Body of pancreas (tissue), 4 donors: ENCODE measurements at regions not wholly inside any gene's neighbourhood (a gene's known extent, or its start where the extent isn't known, plus 50 kb on each side); places are given as distances from the start of the nearest gene placed in this dataset.
"Not testable (repeated sequence)": the region's sequence is repeated elsewhere in the genome, so short reads cannot be mapped to it uniquely, and the experiment has no call there.

Experiments
- ATAC-seq: fragments of 150-250 bp; one replicate; pipeline ENCODE4 v1.9.1; 2016
- DNase-seq, 4 donors: peaks; one replicate each; pipeline ENCODE4 v3.0.0-alpha.2; 2019
- H3K27ac ChIP-seq, 4 donors: fragments of 200-600 bp; sonication (generic); 1 replicate in 3 of 4; 2 replicates in 1 of 4; pipeline versions ENCODE4 v1.5.1 to v1.6.1; 2016 to 2019; ENCODE audit warnings: mild to moderate bottlenecking in 1 of 4, mixed read lengths in 1 of 4, moderate library complexity in 1 of 4
- H3K27me3 ChIP-seq, 2 donors: fragments of 200-600 bp; sonication (generic); one replicate each; pipeline ENCODE4 v1.6.0; 2016; ENCODE audit warnings: mild to moderate bottlenecking in 1 of 2
- H3K36me3 ChIP-seq, 2 donors: fragments of 200-600 bp; sonication (generic); replicated peaks in 1 of 2; 2 replicates each; pipeline ENCODE4 v1.5.1; 2016; ENCODE audit warnings: low read depth in 2 of 2; ENCODE audit not compliant: insufficient read depth in 1 of 2
- H3K4me1 ChIP-seq: fragments of 200-600 bp; sonication (generic); one replicate; pipeline ENCODE4 v1.6.0; 2016
- H3K4me3 ChIP-seq, 2 donors: fragments of 200-600 bp; sonication (generic); 1 replicate in 1 of 2; 2 replicates in 1 of 2; pipeline ENCODE4 v1.5.1; 2016 to 2019
- H3K9me3 ChIP-seq, 3 donors: fragments of 200-600 bp; sonication (generic); 1 replicate in 2 of 3; 2 replicates in 1 of 3; pipeline ENCODE4 v1.5.1; 2016
- POLR2A ChIP-seq, 3 donors: fragments of 450-650 bp; IDR thresholded peaks; one replicate each; pipeline ENCODE4 v1.6.1; 2016; ENCODE audit warnings: antibody characterized with exemption in 3 of 3, mild to moderate bottlenecking in 2 of 3
- WGBS, 2 donors: methylation state at CpG; one replicate each; pipeline ENCODE4 v1.1.5; 2017; 5-methylcytosine and 5-hydroxymethylcytosine counted together
- intact Hi-C: fragments of 100-400 bp; cut with DNase I; formaldehyde crosslinking; loops from one replicate; pipeline ENCODE4 v1.15.1; 2023
- TF ChIP-seq, protein P1 (sequence below), 7 experiments: fragments of 450-650 bp in 4 of 7; fragments of 200-600 bp in 3 of 7; sonication (generic) in 3 of 7; IDR thresholded peaks; one replicate each; pipeline ENCODE4 v1.5.1; 2016 to 2019; ENCODE audit warnings: antibody characterized with exemption in 7 of 7

DNA sequence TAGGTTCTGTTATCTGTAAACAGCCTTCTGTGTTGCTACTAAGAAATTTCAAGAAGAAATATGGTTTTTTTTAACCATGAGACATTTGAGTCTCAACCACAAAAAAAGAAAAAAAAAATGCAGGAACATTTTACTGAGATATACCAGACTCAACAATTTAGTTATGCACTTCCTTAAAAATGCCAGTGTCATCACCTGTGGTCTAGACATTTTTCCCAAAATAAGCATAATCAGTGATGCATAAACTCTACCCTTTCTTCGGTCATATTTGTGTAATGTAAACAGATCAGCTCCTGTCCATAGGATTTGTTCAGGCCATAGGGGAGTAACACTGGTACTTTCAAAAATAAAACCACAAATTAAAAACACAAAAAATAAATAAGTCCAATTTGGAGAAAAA lies 122.6 kb upstream of the TNFSF4 start:
- no peaks in the 10 kb centered on the region for H3K9me3 ChIP-seq
- intact Hi-C loops: no loop called here
- H3K27me3 ChIP-seq: no peaks in the 10 kb centered on the region
- no peaks in the 10 kb centered on the region for H3K36me3 ChIP-seq
- no peak overlapping the region for H3K27ac ChIP-seq
- 68 to 81% methylated on average over 1 of the region's 1 CpG for WGBS, 2 donors
- TF ChIP-seq, protein P1, sequence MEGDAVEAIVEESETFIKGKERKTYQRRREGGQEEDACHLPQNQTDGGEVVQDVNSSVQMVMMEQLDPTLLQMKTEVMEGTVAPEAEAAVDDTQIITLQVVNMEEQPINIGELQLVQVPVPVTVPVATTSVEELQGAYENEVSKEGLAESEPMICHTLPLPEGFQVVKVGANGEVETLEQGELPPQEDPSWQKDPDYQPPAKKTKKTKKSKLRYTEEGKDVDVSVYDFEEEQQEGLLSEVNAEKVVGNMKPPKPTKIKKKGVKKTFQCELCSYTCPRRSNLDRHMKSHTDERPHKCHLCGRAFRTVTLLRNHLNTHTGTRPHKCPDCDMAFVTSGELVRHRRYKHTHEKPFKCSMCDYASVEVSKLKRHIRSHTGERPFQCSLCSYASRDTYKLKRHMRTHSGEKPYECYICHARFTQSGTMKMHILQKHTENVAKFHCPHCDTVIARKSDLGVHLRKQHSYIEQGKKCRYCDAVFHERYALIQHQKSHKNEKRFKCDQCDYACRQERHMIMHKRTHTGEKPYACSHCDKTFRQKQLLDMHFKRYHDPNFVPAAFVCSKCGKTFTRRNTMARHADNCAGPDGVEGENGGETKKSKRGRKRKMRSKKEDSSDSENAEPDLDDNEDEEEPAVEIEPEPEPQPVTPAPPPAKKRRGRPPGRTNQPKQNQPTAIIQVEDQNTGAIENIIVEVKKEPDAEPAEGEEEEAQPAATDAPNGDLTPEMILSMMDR (IDR thresholded peaks at IDR 0.05): no peak
- no peak for TF ChIP-seq POLR2A (IDR thresholded peaks at IDR 0.05)
- ATAC-seq (no peak), DNase-seq (no peak)
- no peak overlapping the region for H3K4me3 ChIP-seq
- no peaks in the 10 kb centered on the region for H3K4me1 ChIP-seq

DNA sequence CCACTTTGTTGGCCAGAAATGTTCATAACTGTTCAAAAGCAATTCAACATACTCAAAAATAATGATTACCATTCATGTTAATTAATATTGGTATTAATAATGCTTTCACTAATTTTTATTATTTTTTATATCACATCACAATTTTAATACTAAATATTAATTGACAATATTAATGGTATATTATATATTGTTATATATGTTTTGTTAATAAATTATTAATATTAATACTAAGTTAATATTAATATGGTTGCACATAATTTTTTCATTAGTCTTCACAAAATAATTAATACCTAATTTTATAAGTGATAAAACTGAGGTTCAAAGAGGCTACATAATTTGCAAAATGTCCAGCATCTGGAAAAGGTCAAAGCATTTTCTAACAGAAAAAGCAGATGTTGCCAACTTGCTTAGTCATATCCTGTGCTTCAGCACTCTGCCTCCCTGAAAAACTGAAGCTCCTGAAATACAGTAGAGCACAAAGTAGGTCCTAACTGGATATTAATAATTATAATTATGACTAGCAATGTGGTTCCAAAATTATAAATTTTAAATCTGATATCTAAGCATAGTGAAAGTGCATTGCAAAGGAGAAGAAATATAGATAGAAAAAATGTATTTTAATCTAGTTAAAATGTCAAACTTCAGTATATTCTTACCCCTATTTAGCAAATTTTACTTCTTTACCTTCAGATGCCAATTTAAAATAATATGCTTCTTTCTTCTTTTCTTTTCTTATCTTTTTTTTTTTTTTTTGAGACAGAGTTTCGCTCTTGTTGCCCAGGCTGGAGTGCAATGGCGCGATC lies 123.2 kb upstream of the TNFSF4 start:
- peak in 1 of 4 donors; percentile 8 for DNase-seq
- H3K4me1 ChIP-seq: no peaks in the 10 kb centered on the region
- intact Hi-C loops: no loop called here

DNA sequence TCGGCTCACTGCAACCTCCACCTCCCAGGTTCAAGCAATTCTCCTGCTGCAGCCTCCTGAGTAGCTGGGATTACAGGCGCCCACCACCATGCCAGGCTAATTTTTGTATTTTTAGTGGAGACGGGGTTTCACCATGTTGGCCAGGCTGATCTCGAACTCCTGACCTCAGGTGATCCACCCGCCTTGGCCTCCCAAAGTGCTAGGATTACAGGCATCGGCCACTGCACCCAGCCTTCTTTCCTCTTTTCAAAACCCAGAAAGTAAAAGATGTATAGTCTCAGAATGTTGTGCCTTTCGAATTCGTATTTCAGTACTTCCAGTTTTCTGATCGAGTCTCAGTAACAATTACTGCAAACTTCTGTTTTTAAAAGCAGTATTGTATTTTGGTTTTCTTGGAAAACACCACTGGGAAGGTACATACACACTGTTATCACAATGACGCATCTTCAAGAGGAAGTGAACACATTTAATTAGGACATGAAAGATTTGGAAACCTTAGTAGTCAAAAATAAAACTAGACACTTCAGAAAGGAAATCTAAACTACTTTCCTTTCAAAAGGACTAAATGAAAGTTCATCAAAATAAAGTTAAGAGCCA lies 123.9 kb upstream of the TNFSF4 start:
- DNase-seq, H3K4me1 ChIP-seq, intact Hi-C loops, H3K9me3 ChIP-seq, H3K27me3 ChIP-seq, H3K36me3 ChIP-seq, H3K4me3 ChIP-seq, ATAC-seq: not testable (repeated sequence)
- H3K27ac ChIP-seq: peak overlapping the region in 1 of 4 donors; percentile 64
- 76 to 88% methylated on average over 10 of the region's 10 CpGs for WGBS, 2 donors

More for the DNA sequence above, 123.2 kb upstream of the TNFSF4 start:
- peak overlapping the region in 1 of 4 donors; percentile 64 for H3K27ac ChIP-seq
- H3K4me3 ChIP-seq: no peak overlapping the region
- 97 to 98% methylated on average over 3 of the region's 3 CpGs for WGBS, 2 donors
- H3K27me3 ChIP-seq: no peaks in the 10 kb centered on the region
- TF ChIP-seq POLR2A (IDR thresholded peaks at IDR 0.05): no peak
- TF ChIP-seq, protein P1 (IDR thresholded peaks at IDR 0.05): no peak
- H3K36me3 ChIP-seq: no peaks in the 10 kb centered on the region
- no peak for ATAC-seq
- no peaks in the 10 kb centered on the region for H3K9me3 ChIP-seq

DNA sequence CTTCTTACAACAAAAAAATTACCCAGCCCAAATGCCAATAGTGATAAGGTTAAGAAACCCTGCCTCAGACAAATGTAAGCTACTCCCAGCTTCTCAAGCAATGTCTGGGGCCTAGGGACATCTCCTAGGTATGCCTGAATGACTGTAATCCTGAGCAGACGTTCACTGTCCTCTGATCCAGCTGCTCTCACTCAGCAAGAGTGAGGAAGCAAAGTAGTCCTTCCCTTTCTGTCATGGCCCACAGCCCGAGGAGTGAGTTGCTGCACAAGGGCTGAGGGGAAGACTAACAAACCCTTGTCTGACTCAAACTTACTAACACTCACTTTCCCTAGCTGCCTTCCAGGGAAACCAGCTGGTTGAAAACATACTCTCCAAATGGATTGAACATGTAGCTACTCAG lies 124.9 kb upstream of the TNFSF4 start:
- no peak for TF ChIP-seq POLR2A (IDR thresholded peaks at IDR 0.05)
- TF ChIP-seq, protein P1 (IDR thresholded peaks at IDR 0.05): no peak
- no peaks in the 10 kb centered on the region for H3K36me3 ChIP-seq
- no peaks in the 10 kb centered on the region for H3K27me3 ChIP-seq
- DNase-seq (peak in 1 of 4 donors; percentile 34), ATAC-seq (no peak)
- intact Hi-C loops: no loop called here
- peak overlapping the region in 1 of 4 donors; percentile 64 for H3K27ac ChIP-seq
- H3K9me3 ChIP-seq: no peaks in the 10 kb centered on the region
- no peaks in the 10 kb centered on the region for H3K4me1 ChIP-seq
- WGBS, 2 donors: 59% methylated on average over 2 of the region's 2 CpGs; no CpG with 5 or more reads in 1 of the 2 donors
- H3K4me3 ChIP-seq: no peak overlapping the region

DNA sequence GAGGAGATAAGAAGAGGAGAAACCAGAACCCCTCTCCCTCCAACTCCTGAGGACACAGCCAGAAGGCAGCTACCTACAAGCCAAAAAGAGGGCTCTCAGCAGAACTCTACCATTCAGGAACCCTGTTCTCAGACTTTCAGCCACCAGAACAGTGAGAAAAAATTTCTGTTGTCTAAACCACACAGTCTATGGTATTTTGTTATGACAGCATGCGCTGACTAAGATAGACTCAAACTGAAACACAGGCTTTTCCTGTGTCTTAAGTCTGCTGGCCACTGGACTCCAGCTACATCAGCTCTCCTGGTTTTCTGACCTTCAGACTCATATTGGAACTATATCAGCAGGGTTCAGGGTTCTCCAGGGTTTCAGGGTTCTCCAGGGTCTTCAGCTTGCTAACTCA lies 126.5 kb upstream of the TNFSF4 start:
- Histone ChIP-seq H3K36me3 (no peaks in the 10 kb centered on the region), H3K27ac (no peak overlapping the region), H3K9me3 (no peaks in the 10 kb centered on the region), H3K4me3 (no peak overlapping the region), H3K27me3 (no peaks in the 10 kb centered on the region), H3K4me1 (no peaks in the 10 kb centered on the region)
- TF ChIP-seq POLR2A (IDR thresholded peaks at IDR 0.05): no peak
- TF ChIP-seq, protein P1 (IDR thresholded peaks at IDR 0.05): no peak
- intact Hi-C loops: no loop called here
- DNase-seq: no peak
- no peak for ATAC-seq
- 86 to 92% methylated on average over 1 of the region's 1 CpG for WGBS, 2 donors
